ENCODE measurements at regions not wholly inside any gene's neighbourhood (a gene's known extent, or its start where the extent isn't known, plus 50 kb on each side); places are given as distances from the start of the nearest gene placed in this dataset.

- dilution Hi-C loops (cut with MboI; ENCODE audit: extremely low pct_ligation_motif_present, low sequenced_read_pairs) = no loop called here
- H3K36me3 ChIP-seq (ENCODE audit: control insufficient read depth in 2 of 2, extremely low read depth in 1 of 2, insufficient read depth in 2 of 2, low read length in 2 of 2) = no peaks in the 10 kb centered on the region
- no peak overlapping the region for H2AFZ ChIP-seq (ENCODE audit: low read depth, low read length)
- no peaks in the 10 kb centered on the region for H3K9me3 ChIP-seq (replicated peaks; ENCODE audit: control insufficient read depth, insufficient read depth, low read length)
- BruUV-seq (replicated peaks) = no TSS peak
- no peak overlapping the region for H3K4me3 ChIP-seq (replicated peaks in 1 of 3; ENCODE audit: insufficient read depth in 1 of 3, low read depth in 1 of 3, low read length in 3 of 3)
- no peaks in the 10 kb centered on the region for H4K20me1 ChIP-seq (replicated peaks; ENCODE audit: control insufficient read depth, extremely low read depth, insufficient read depth, low read length)
- H3K4me2 ChIP-seq (ENCODE audit: insufficient read depth, low read length) = no peak overlapping the region
- ChIA-PET CTCF (no interaction called here), POLR2A (interaction anchor here (0.6 kb wide), 1 partner anchor 62 kb away, joined by 4 read pairs; no protein-coding TSS in a partner anchor)
- H3K27ac ChIP-seq (ENCODE audit: insufficient read depth, low read depth, low read length) = no peak overlapping the region
- no peaks in the 10 kb centered on the region for H3K4me1 ChIP-seq (ENCODE audit: control insufficient read depth, extremely low read depth, insufficient read depth, low read length)
- DNase-seq (ENCODE audit: low read depth, low spot score) = no peak
- intact Hi-C loops (cut with micrococcal nuclease) = no loop called here
- no peak for FAIRE-seq
- H3K9me1 ChIP-seq (replicated peaks; ENCODE audit: control insufficient read depth, extremely low read depth, insufficient read depth, low read length) = no peaks in the 10 kb centered on the region
- peaks cover 0 to 2% of the 10 kb centered on the region in 2 experiments for H3K27me3 ChIP-seq (ENCODE audit: control insufficient read depth in 2 of 2, insufficient read depth in 2 of 2, low read length in 2 of 2)
- no peak overlapping the region for H3K9ac ChIP-seq (replicated peaks; ENCODE audit: extremely low read depth, insufficient read depth, low read length)
- no peaks in the 10 kb centered on the region for H3K79me2 ChIP-seq (ENCODE audit: control insufficient read depth, insufficient read depth, low read length)
- TF ChIP-seq, protein P1, sequence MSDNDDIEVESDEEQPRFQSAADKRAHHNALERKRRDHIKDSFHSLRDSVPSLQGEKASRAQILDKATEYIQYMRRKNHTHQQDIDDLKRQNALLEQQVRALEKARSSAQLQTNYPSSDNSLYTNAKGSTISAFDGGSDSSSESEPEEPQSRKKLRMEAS (IDR thresholded peaks at IDR 0.05; ENCODE audit: insufficient read depth, insufficient read length) = no peak
- TF ChIP-seq POLR2A (IDR thresholded peaks at IDR 0.05; ENCODE audit: low read depth, low read length) = no peak
- TF ChIP-seq, protein P2, sequence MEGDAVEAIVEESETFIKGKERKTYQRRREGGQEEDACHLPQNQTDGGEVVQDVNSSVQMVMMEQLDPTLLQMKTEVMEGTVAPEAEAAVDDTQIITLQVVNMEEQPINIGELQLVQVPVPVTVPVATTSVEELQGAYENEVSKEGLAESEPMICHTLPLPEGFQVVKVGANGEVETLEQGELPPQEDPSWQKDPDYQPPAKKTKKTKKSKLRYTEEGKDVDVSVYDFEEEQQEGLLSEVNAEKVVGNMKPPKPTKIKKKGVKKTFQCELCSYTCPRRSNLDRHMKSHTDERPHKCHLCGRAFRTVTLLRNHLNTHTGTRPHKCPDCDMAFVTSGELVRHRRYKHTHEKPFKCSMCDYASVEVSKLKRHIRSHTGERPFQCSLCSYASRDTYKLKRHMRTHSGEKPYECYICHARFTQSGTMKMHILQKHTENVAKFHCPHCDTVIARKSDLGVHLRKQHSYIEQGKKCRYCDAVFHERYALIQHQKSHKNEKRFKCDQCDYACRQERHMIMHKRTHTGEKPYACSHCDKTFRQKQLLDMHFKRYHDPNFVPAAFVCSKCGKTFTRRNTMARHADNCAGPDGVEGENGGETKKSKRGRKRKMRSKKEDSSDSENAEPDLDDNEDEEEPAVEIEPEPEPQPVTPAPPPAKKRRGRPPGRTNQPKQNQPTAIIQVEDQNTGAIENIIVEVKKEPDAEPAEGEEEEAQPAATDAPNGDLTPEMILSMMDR (IDR thresholded peaks at IDR 0.05; ENCODE audit: extremely low read depth in 1 of 2, insufficient read depth in 1 of 2, low read depth in 1 of 2, low read length in 2 of 2) = no peak
- no peak for TF ChIP-seq FOS (IDR thresholded peaks at IDR 0.05; ENCODE audit: borderline replicate concordance, insufficient read depth, low read length)
- TF ChIP-seq EZH2 (IDR thresholded peaks at IDR 0.05; ENCODE audit: borderline replicate concordance, low read depth, low read length, severe bottlenecking) = no peak
- TF ChIP-seq GATA2 (IDR thresholded peaks at IDR 0.05; ENCODE audit: insufficient read depth, insufficient read length, low read depth, low read length) = no peak
- no peak for TF ChIP-seq POLR2AphosphoS5 (IDR thresholded peaks at IDR 0.05; ENCODE audit: insufficient read depth, low read depth, low read length)
- no peak for TF ChIP-seq MYC (IDR thresholded peaks at IDR 0.05; ENCODE audit: low read depth, low read length)
- TF ChIP-seq JUN (IDR thresholded peaks at IDR 0.05; ENCODE audit: borderline replicate concordance, insufficient read depth, insufficient read length, low read depth) = no peak
Observed at GRCh38 chr15:67992834-67993233, 61.3 kb upstream of the PIAS1 start.
